GM12878 (cell line): ENCODE measurements at regions not wholly inside any gene's neighbourhood (a gene's known extent, or its start where the extent isn't known, plus 50 kb on each side); places are given as distances from the start of the nearest gene placed in this dataset.

ENCODE experiments used
- ATAC-seq: fragments of 200-7000 bp; cut with Tn5 transposase; 3 replicates; pipeline ENCODE4 v1.9.1; 2020; ENCODE audit warnings: mild to moderate bottlenecking, moderate library complexity
- BruUV-seq: library from RNA; stranded (reverse); fragments of 400-500 nt; replicated peaks from 2 replicates; lab custom pipeline; 2021; lab: Mats Ljungman, UMichigan
- CTCF ChIA-PET: fragments of 300-600 bp; sonication (Branson Sonifier 250); formaldehyde crosslinking; extraction: SDS; loops from one replicate; lab custom pipeline; 2021; ENCODE audit warnings: inconsistent platforms; lab: Yijun Ruan, JAX
- POLR2A ChIA-PET: fragments of 350-600 bp; formaldehyde crosslinking; extraction: SDS; loops from one replicate; lab custom pipeline; 2021; ENCODE audit warnings: inconsistent platforms; lab: Charles Lee
- RAD21 ChIA-PET: fragments of 300-600 bp; sonication (Branson Sonifier 250); formaldehyde crosslinking; loops from one replicate; lab custom pipeline; 2023; ENCODE audit warnings: antibody characterized with exemption; ENCODE audit not compliant: unreplicated experiment; lab: Charles Lee
- SMC1A ChIA-PET: fragments of 300-600 bp; sonication (Branson Sonifier 250); formaldehyde crosslinking; loops from one replicate; lab custom pipeline; 2023; ENCODE audit not compliant: unreplicated experiment, uncharacterized antibody; lab: Charles Lee
- DNase-seq: peaks from one replicate; pipeline ENCODE4 v3.0.0-alpha.2; 2011; ENCODE audit warnings: low read depth, low spot score
- FAIRE-seq: peaks from 3 replicates; lab custom pipeline; 2011; peaks lifted over from hg19 to GRCh38; lab: Jason Lieb, UNC
- H2AFZ ChIP-seq: 2 replicates; pipeline ENCODE4 v1.6.0; 2011; ENCODE audit warnings: low read depth, low read length, control low read depth; ENCODE audit not compliant: control insufficient read depth
- H3K27ac ChIP-seq: 2 replicates; pipeline ENCODE4 v1.5.1; 2011; ENCODE audit warnings: control low read depth; ENCODE audit not compliant: control insufficient read depth, insufficient read depth
- H3K27me3 ChIP-seq, 2 experiments: replicated peaks in 1 of 2; 2 replicates each; pipeline versions ENCODE4 v1.6.0 to v1.6.1; 2011; ENCODE audit warnings: low read length in 1 of 2; ENCODE audit not compliant: control insufficient read depth in 2 of 2, insufficient read depth in 2 of 2
- H3K36me3 ChIP-seq, 2 experiments: 2 replicates each; pipeline ENCODE4 v1.5.1; 2011; ENCODE audit warnings: low read length in 1 of 2; ENCODE audit not compliant: control insufficient read depth in 2 of 2, insufficient read depth in 2 of 2
- H3K4me1 ChIP-seq: 2 replicates; pipeline ENCODE4 v1.6.1; 2011; ENCODE audit warnings: mild to moderate bottlenecking, low read length, moderate library complexity, mixed read lengths; ENCODE audit not compliant: control insufficient read depth, insufficient read depth
- H3K4me2 ChIP-seq: 2 replicates; pipeline ENCODE4 v1.6.0; 2011; ENCODE audit warnings: control low read depth; ENCODE audit not compliant: control insufficient read depth, insufficient read depth
- H3K4me3 ChIP-seq: fragments of 200-600 bp; sonication (generic); 2 replicates; pipeline ENCODE4 v1.5.1; 2016
- H3K79me2 ChIP-seq: 2 replicates; pipeline ENCODE4 v1.6.0; 2011; ENCODE audit warnings: low read length; ENCODE audit not compliant: control insufficient read depth, insufficient read depth
- H3K9ac ChIP-seq: 2 replicates; pipeline ENCODE4 v1.8.0; 2011; ENCODE audit warnings: low read length, control low read depth, mixed read lengths; ENCODE audit not compliant: control insufficient read depth, insufficient read depth
- H3K9me3 ChIP-seq: replicated peaks from 3 replicates; pipeline ENCODE4 v1.5.1; 2011; ENCODE audit warnings: mild to moderate bottlenecking, low read length; ENCODE audit not compliant: control insufficient read depth, insufficient read depth
- H4K20me1 ChIP-seq: 2 replicates; pipeline ENCODE4 v1.6.0; 2011; ENCODE audit not compliant: control insufficient read depth, insufficient read depth
- HDAC2 ChIP-seq: fragments of 200-600 bp; sonication (generic); IDR thresholded peaks from 2 replicates; pipeline ENCODE4 v1.6.1; 2017
- MYB ChIP-seq: fragments of 150-350 bp; IDR thresholded peaks from 2 replicates; pipeline ENCODE4 v1.6.1; 2014; ENCODE audit warnings: mild to moderate bottlenecking, low read depth, low read length, borderline replicate concordance
- RAD21 ChIP-seq: IDR thresholded peaks from 2 replicates; pipeline ENCODE4 v1.6.1; 2011; ENCODE audit warnings: mild to moderate bottlenecking, low read depth, low read length, moderate library complexity; ENCODE audit not compliant: insufficient read depth
- TBL1XR1 ChIP-seq: IDR thresholded peaks from 2 replicates; pipeline ENCODE4 v1.6.1; 2012; ENCODE audit warnings: low read depth, low read length, improper control_type of control experiment
- TCF7 ChIP-seq: IDR thresholded peaks from 2 replicates; pipeline ENCODE4 v1.6.1; 2014; ENCODE audit warnings: antibody characterized with exemption, borderline replicate concordance
- ZNF687 ChIP-seq: fragments of 450-650 bp; IDR thresholded peaks from 2 replicates; pipeline ENCODE4 v1.6.1; 2017; ENCODE audit warnings: mild to moderate bottlenecking, moderate library complexity
- WGBS: methylation state at CpG from one replicate; pipeline ENCODE4 v1.1.6; 2016; ENCODE audit warnings: low lambda C conversion rate; ENCODE audit not compliant: insufficient replicate concordance, insufficient coverage; ENCODE audit errors: missing lambda C conversion rate; 5-methylcytosine and 5-hydroxymethylcytosine counted together
- in situ Hi-C: fragments of 300-500 bp; cut with MboI; formaldehyde crosslinking; loops from 9 replicates; pipeline ENCODE4 v1.14.3; 2018; ENCODE audit warnings: mixed read lengths
- intact Hi-C: fragments of 100-400 bp; cut with micrococcal nuclease; formaldehyde crosslinking; loops from one replicate; pipeline ENCODE4 v1.14.2; 2022; ENCODE audit not compliant: unreplicated experiment

GRCh38 chr1:113244112-113244820 is 146.0 kb upstream of the MAGI3 start:
- H3K27me3 ChIP-seq: no peaks in the 10 kb centered on the region
- no peak for FAIRE-seq

More at GRCh38 chr1:113244112-113244820, 146.0 kb upstream of the MAGI3 start:
- Histone ChIP-seq H3K9me3 (no peaks in the 10 kb centered on the region), H3K9ac (no peak overlapping the region), H4K20me1 (no peaks in the 10 kb centered on the region), H3K4me3 (no peak overlapping the region), H2AFZ (no peak overlapping the region), H3K27ac (no peak overlapping the region), H3K4me2 (no peak overlapping the region), H3K36me3 (no peaks in the 10 kb centered on the region), H3K79me2 (no peaks in the 10 kb centered on the region), H3K4me1 (no peaks in the 10 kb centered on the region)
- WGBS: 11% methylated on average over 4 of the region's 4 CpGs
- BruUV-seq: no TSS peak
- ATAC-seq (no peak), DNase-seq (no peak)
- SMC1A ChIA-PET: interaction anchor here (1.4 kb wide), 1 partner anchor 104 kb away, joined by 3 read pairs; no protein-coding TSS in a partner anchor
- RAD21 ChIA-PET: no interaction called here
- in situ Hi-C loops: no loop called here
- TF ChIP-seq MYB (no peak), ZNF687 (no peak), HDAC2 (no peak), TBL1XR1 (no peak), TCF7 (no peak), RAD21 (no peak)
- POLR2A ChIA-PET: no interaction called here
- intact Hi-C loops: no loop called here
- CTCF ChIA-PET: no interaction called here
